ENCODE measurements at regions not wholly inside any gene's neighbourhood (a gene's known extent, or its start where the extent isn't known, plus 50 kb on each side); places are given as distances from the start of the nearest gene placed in this dataset.

- no peak for ATAC-seq
- no peak overlapping the region for H3K4me3 ChIP-seq
- intact Hi-C loops (cut with DNase I): no loop called here
- H3K27me3 ChIP-seq (ENCODE audit: low read depth): peaks cover 5% of the 10 kb centered on the region
- DNase-seq: no peak
- H3K4me1 ChIP-seq: no peaks in the 10 kb centered on the region
- no peaks in the 10 kb centered on the region for H3K36me3 ChIP-seq
- no peaks in the 10 kb centered on the region for H3K9me3 ChIP-seq
- H3K27ac ChIP-seq: no peak overlapping the region
- no peak for TF ChIP-seq CTCF (IDR thresholded peaks at IDR 0.05)
Measured at GRCh38 chr7:25926891-25927625, 224.9 kb upstream of the NFE2L3 start.

- Histone ChIP-seq H3K4me1 (no peaks in the 10 kb centered on the region), H3K9me3 (no peaks in the 10 kb centered on the region), H3K27ac (no peak overlapping the region), H3K36me3 (no peaks in the 10 kb centered on the region), H3K27me3 (ENCODE audit: low read depth) (peaks cover 9% of the 10 kb centered on the region), H3K4me3 (no peak overlapping the region)
- no peak for ATAC-seq
- no peak for TF ChIP-seq CTCF (IDR thresholded peaks at IDR 0.05)
- no peak for DNase-seq
- intact Hi-C loops (cut with DNase I): no loop called here
Measured at GRCh38 chr7:25927626-25927978, 224.4 kb upstream of the NFE2L3 start.

GRCh38 chr7:25928549-25929330 lies 223.3 kb upstream of the NFE2L3 start:
- ATAC-seq (no peak), DNase-seq (no peak)
- H3K27me3 ChIP-seq (ENCODE audit: low read depth): peaks cover 11% of the 10 kb centered on the region
- no peak overlapping the region for H3K27ac ChIP-seq
- intact Hi-C loops (cut with DNase I): no loop called here
- TF ChIP-seq CTCF (IDR thresholded peaks at IDR 0.05): no peak
- no peaks in the 10 kb centered on the region for H3K4me1 ChIP-seq
- no peaks in the 10 kb centered on the region for H3K9me3 ChIP-seq
- no peaks in the 10 kb centered on the region for H3K36me3 ChIP-seq
- no peak overlapping the region for H3K4me3 ChIP-seq

GRCh38 chr7:25929448-25929847 lies 222.6 kb upstream of the NFE2L3 start:
- no peak for TF ChIP-seq CTCF (IDR thresholded peaks at IDR 0.05)
- Histone ChIP-seq H3K27me3 (ENCODE audit: low read depth) (peaks cover 11% of the 10 kb centered on the region), H3K4me1 (no peaks in the 10 kb centered on the region), H3K9me3 (peaks cover 6% of the 10 kb centered on the region), H3K36me3 (no peaks in the 10 kb centered on the region), H3K4me3 (no peak overlapping the region), H3K27ac (no peak overlapping the region)
- no peak for DNase-seq
- ATAC-seq: no peak
- intact Hi-C loops (cut with DNase I): no loop called here

GRCh38 chr7:25930492-25931048 lies 221.4 kb upstream of the NFE2L3 start:
- ATAC-seq (no peak), DNase-seq (no peak)
- Histone ChIP-seq H3K27ac (no peak overlapping the region), H3K27me3 (ENCODE audit: low read depth) (peaks cover 10% of the 10 kb centered on the region), H3K9me3 (peaks cover 13% of the 10 kb centered on the region), H3K4me3 (no peak overlapping the region), H3K4me1 (no peaks in the 10 kb centered on the region), H3K36me3 (no peaks in the 10 kb centered on the region)
- no peak for TF ChIP-seq CTCF (IDR thresholded peaks at IDR 0.05)
- intact Hi-C loops (cut with DNase I): no loop called here

Data from lower lobe of right lung (tissue), 2 donors.